Breast epithelium (tissue), 3 donors: ENCODE measurements at regions not wholly inside any gene's neighbourhood (a gene's known extent, or its start where the extent isn't known, plus 50 kb on each side); places are given as distances from the start of the nearest gene placed in this dataset.

ENCODE experiments used
- POLR2A ChIP-seq: fragments of 450-650 bp; IDR thresholded peaks from one replicate; pipeline ENCODE4 v1.6.1; 2016; ENCODE audit warnings: antibody characterized with exemption, mild to moderate bottlenecking, moderate library complexity
- POLR2AphosphoS5 ChIP-seq, 3 donors: sonication (generic); formaldehyde crosslinking; IDR thresholded peaks; one replicate each; pipeline ENCODE4 v1.6.1; 2017; ENCODE audit warnings: antibody characterized with exemption in 3 of 3
- TF ChIP-seq, protein P1 (sequence below), 3 donors: fragments of 450-650 bp; IDR thresholded peaks; one replicate each; pipeline ENCODE4 v1.5.1; 2016 to 2017; ENCODE audit warnings: antibody characterized with exemption in 3 of 3, mild to moderate bottlenecking in 3 of 3, moderate library complexity in 3 of 3

DNA sequence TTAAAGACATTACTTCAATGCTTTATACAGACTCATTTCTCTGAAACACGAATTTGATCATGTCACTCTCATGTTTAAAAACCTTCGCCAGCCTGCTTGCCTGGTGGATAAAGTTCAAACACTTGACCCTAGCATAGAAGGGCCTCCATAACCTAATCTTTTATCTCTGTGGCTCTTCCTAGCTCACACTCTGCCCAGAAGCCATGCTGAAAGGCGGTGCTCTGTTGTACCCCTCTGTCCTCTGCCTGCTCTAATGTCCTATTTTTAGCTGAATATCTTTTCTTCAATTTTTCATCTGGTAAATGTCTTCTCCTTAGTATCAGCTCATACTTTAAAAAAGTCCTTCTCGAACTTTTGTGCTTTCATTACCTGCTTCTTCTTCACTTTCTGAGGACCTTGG is 302.6 kb upstream of the BOD1L1 start:
- TF ChIP-seq, protein P1, sequence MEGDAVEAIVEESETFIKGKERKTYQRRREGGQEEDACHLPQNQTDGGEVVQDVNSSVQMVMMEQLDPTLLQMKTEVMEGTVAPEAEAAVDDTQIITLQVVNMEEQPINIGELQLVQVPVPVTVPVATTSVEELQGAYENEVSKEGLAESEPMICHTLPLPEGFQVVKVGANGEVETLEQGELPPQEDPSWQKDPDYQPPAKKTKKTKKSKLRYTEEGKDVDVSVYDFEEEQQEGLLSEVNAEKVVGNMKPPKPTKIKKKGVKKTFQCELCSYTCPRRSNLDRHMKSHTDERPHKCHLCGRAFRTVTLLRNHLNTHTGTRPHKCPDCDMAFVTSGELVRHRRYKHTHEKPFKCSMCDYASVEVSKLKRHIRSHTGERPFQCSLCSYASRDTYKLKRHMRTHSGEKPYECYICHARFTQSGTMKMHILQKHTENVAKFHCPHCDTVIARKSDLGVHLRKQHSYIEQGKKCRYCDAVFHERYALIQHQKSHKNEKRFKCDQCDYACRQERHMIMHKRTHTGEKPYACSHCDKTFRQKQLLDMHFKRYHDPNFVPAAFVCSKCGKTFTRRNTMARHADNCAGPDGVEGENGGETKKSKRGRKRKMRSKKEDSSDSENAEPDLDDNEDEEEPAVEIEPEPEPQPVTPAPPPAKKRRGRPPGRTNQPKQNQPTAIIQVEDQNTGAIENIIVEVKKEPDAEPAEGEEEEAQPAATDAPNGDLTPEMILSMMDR (IDR thresholded peaks at IDR 0.05): no peak
- no peak for TF ChIP-seq POLR2A
- no peak for TF ChIP-seq POLR2AphosphoS5 (IDR thresholded peaks at IDR 0.05)
